GM12891 (cell line): ENCODE measurements at regions not wholly inside any gene's neighbourhood (a gene's known extent, or its start where the extent isn't known, plus 50 kb on each side); places are given as distances from the start of the nearest gene placed in this dataset.

ENCODE experiments used
- PAX5 ChIP-seq: IDR thresholded peaks from 2 replicates; pipeline ENCODE4 v1.6.1; 2011; ENCODE audit warnings: low read length, moderate library complexity, mild to moderate bottlenecking; ENCODE audit not compliant: insufficient read depth, severe bottlenecking
- POLR2A ChIP-seq: IDR thresholded peaks from 2 replicates; pipeline ENCODE4 v1.6.1; 2011; ENCODE audit warnings: low read depth, low read length, control low read depth
- POLR2AphosphoS5 ChIP-seq: IDR thresholded peaks from 2 replicates; pipeline ENCODE4 v1.6.1; 2011; ENCODE audit warnings: low read depth, low read length, control low read depth
- POU2F2 ChIP-seq: IDR thresholded peaks from 2 replicates; pipeline ENCODE4 v1.6.1; 2011; ENCODE audit warnings: low read depth, mild to moderate bottlenecking, control low read depth, low read length, moderate library complexity
- SPI1 ChIP-seq: IDR thresholded peaks from 2 replicates; pipeline ENCODE4 v1.6.1; 2011; ENCODE audit warnings: low read depth, low read length, control low read depth
- TAF1 ChIP-seq: IDR thresholded peaks from 2 replicates; pipeline ENCODE4 v1.6.1; 2011; ENCODE audit warnings: low read depth, low read length, control low read depth

GRCh38 chr16:5412731-5413130 is 315.1 kb upstream of the EEF2KMT start:
- TF ChIP-seq POLR2A: no peak
- no peak for TF ChIP-seq TAF1
- no peak for TF ChIP-seq POLR2AphosphoS5
- no peak for TF ChIP-seq PAX5
- no peak for TF ChIP-seq POU2F2
- TF ChIP-seq SPI1: no peak
